Mucosa of descending colon (tissue), 3 donors: ENCODE measurements at regions not wholly inside any gene's neighbourhood (a gene's known extent, or its start where the extent isn't known, plus 50 kb on each side); places are given as distances from the start of the nearest gene placed in this dataset.

Source experiments
- ATAC-seq: fragments of 200-7000 bp; cut with Tn5 transposase; one replicate; pipeline ENCODE4 v1.9.1; 2020; ENCODE audit warnings: mild to moderate bottlenecking, moderate library complexity
- DNase-seq, 3 donors: peaks; one replicate each; pipeline ENCODE4 v3.0.0-alpha.2; 2020
- H3K36me3 ChIP-seq: fragments of 200-600 bp; one replicate; pipeline ENCODE4 v1.8.0; 2021; ENCODE audit warnings: low read depth, mild to moderate bottlenecking
- H3K4me1 ChIP-seq: fragments of 200-600 bp; one replicate; pipeline ENCODE4 v1.8.0; 2021; ENCODE audit warnings: low read depth, mild to moderate bottlenecking
- H3K4me3 ChIP-seq: fragments of 200-600 bp; one replicate; pipeline ENCODE4 v1.8.0; 2021; ENCODE audit warnings: mild to moderate bottlenecking
- H3K9me3 ChIP-seq: fragments of 200-600 bp; one replicate; pipeline ENCODE4 v1.8.0; 2021; ENCODE audit warnings: mild to moderate bottlenecking
- intact Hi-C, 2 donors: fragments of 100-400 bp; cut with DNase I in 1 of 2; cut with micrococcal nuclease in 1 of 2; formaldehyde crosslinking; loops; one replicate each; pipeline versions ENCODE4 v1.11.0 to v1.11.1; 2022; cut with DNase I, micrococcal nuclease
- TF ChIP-seq, protein P1 (sequence below): fragments of 200-600 bp; IDR thresholded peaks from one replicate; pipeline ENCODE4 v1.8.0; 2022; ENCODE audit warnings: antibody characterized with exemption, mild to moderate bottlenecking
- donor health status: DM: no; HTN: no; CAD: no; lungs with moderate emphysema.
- donor health status: DM: no; HTN: no; CAD: no.
- donor health status: DM: no; HTN: yes; CAD: no.

DNA sequence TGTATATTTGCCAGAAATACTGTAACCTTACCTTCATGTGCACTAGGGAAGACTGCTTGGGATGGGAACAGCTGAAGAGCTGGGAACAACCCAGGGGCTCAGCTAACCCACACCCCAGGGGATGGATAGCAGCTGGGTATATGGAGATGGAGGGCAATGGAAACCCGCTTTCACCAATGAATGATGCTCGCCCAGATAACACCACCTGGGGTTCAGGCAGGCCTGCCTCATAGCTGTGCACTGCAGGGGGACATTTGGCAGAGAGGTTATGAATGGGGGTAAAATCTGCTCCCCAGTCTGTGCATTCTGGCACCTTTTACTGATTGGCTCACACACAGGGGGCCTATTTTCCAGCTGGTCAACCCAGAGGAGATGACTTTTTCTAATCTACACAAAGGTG, 170.7 kb downstream of the CHST1 start:
- H3K4me1 ChIP-seq: no peaks in the 10 kb centered on the region
- no peaks in the 10 kb centered on the region for H3K36me3 ChIP-seq
- H3K9me3 ChIP-seq: no peaks in the 10 kb centered on the region
- DNase-seq (no peak), ATAC-seq (no peak)
- TF ChIP-seq, protein P1, sequence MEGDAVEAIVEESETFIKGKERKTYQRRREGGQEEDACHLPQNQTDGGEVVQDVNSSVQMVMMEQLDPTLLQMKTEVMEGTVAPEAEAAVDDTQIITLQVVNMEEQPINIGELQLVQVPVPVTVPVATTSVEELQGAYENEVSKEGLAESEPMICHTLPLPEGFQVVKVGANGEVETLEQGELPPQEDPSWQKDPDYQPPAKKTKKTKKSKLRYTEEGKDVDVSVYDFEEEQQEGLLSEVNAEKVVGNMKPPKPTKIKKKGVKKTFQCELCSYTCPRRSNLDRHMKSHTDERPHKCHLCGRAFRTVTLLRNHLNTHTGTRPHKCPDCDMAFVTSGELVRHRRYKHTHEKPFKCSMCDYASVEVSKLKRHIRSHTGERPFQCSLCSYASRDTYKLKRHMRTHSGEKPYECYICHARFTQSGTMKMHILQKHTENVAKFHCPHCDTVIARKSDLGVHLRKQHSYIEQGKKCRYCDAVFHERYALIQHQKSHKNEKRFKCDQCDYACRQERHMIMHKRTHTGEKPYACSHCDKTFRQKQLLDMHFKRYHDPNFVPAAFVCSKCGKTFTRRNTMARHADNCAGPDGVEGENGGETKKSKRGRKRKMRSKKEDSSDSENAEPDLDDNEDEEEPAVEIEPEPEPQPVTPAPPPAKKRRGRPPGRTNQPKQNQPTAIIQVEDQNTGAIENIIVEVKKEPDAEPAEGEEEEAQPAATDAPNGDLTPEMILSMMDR: no peak
- intact Hi-C loops: no loop called here
- H3K4me3 ChIP-seq: no peak overlapping the region

DNA sequence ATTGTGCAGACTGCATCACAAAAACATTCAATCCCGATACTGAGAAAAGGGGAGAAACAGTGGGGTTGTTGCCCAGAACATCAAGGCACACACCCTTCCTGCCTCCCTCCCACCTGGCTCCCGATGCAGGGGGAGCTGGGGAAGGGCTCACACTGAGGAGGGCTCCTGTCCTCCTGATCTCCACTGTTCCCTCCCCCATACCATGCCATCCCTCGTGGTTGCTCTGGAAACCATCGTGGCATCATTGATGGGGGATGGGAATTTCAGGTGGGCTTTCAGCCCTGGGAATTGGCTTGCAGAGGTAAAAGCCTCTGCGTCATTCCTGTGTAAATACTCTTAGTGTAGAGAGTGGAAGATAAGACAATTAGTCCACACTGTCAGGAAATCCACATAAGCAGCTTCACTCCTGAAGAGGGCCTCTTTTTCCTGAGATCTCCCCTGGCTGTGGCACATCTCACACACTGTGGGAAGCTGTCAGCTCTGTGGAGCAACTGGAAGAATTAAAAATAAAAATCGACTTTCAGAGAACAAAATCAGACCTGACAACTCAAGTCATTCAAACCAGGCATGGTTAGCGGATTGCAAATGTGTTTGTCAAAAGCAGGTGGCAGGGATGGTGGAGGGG, 176.0 kb downstream of the CHST1 start:
- no peaks in the 10 kb centered on the region for H3K4me1 ChIP-seq
- DNase-seq (no peak), ATAC-seq (no peak)

DNA sequence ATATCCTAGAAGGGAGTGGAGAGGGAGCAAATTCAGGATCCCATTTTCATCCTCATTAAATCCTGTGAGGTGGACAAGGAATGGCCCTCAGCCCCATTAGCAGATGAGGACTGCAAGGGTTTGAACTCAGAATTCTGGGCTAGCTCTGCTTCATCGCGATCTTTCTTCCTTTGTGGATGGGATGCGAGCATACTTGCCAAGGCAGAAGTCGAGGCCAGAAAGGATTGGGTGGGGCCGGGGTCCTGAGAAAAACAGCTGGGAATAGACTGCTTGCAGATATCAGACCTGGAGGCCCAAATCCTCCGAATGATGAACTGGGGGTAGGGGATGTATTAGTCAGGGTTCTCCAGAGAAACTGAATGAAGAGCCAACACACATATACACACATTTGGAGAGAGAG, 179.0 kb downstream of the CHST1 start:
- no peaks in the 10 kb centered on the region for H3K36me3 ChIP-seq
- H3K4me3 ChIP-seq: no peak overlapping the region
- no peaks in the 10 kb centered on the region for H3K4me1 ChIP-seq
- no peak for DNase-seq
- TF ChIP-seq, protein P1: no peak
- no peaks in the 10 kb centered on the region for H3K9me3 ChIP-seq
- intact Hi-C loops: no loop called here
- ATAC-seq: no peak

More for the DNA sequence above, 176.0 kb downstream of the CHST1 start:
- no peak overlapping the region for H3K4me3 ChIP-seq
- intact Hi-C loops: no loop called here
- no peaks in the 10 kb centered on the region for H3K9me3 ChIP-seq
- TF ChIP-seq, protein P1: no peak
- no peaks in the 10 kb centered on the region for H3K36me3 ChIP-seq

DNA sequence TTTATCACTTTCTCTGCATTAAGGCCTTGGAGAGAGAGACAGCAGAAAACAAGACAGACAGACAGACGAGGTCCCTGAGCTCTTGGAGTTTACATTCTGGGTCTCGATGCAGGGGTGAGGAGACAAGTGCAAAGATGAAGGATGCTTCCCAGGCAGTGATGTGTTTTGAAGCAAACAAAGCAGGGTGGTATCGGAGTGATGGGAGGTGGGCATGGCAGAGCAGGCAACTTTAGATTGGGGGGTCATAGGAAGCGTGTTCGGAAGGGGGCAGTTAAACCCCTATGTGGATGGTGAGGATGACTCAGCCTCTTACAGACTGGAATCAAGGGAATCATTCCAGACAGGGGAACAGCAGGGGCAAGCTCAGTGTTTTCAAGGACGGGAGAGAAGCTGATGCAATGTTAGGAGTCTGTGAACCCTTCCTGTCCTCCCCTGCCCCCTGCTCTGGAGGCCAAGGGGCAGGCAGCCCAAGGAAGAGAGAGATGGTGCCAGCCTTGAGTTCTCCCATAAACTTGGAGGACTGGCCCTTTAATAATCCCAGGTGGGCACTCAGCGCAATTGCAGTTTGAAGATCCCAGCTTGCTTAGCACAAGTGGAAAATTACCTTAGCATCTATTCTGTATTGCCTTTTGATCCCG, 180.2 kb downstream of the CHST1 start:
- no peak for ATAC-seq
- intact Hi-C loops: no loop called here
- Histone ChIP-seq H3K4me1 (no peaks in the 10 kb centered on the region), H3K9me3 (no peaks in the 10 kb centered on the region), H3K36me3 (no peaks in the 10 kb centered on the region), H3K4me3 (no peak overlapping the region)
- TF ChIP-seq, protein P1: no peak
- no peak for DNase-seq

DNA sequence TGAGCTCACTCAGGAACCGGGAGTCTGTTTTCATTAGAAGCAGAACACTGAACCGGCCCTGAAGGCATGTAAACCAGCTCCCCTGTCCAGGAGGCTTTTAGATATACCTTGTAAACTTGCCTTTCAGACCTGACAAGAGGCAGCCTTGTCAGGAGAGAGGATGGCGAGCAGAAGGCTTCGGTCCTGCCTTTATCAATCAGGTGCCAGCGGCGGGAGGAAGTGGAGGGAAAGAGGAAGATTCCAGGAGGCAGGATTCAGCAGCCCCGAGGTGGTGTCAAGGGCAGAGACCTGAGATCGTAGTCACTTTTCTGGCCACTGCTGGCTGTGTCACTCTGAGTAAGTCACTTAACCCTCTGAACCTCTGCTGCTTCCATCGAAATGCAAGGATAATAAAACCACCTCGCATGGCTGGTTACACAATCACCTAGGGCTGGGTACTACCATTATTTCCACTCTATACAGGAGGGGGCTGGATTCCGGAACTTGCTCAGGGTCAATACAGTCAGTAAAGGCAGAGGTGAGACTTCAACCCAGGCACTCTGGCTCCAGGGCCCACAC, 181.0 kb downstream of the CHST1 start:
- Histone ChIP-seq H3K4me1 (no peaks in the 10 kb centered on the region), H3K9me3 (no peaks in the 10 kb centered on the region), H3K36me3 (no peaks in the 10 kb centered on the region), H3K4me3 (no peak overlapping the region)
- ATAC-seq (no peak), DNase-seq (no peak)
- TF ChIP-seq, protein P1: no peak
- intact Hi-C loops: no loop called here
